ENCODE measurements at regions not wholly inside any gene's neighbourhood (a gene's known extent, or its start where the extent isn't known, plus 50 kb on each side); places are given as distances from the start of the nearest gene placed in this dataset.

- H3K27me3 ChIP-seq (ENCODE audit: low read depth): no peaks in the 10 kb centered on the region
- peaks cover 4% of the 10 kb centered on the region for H3K4me1 ChIP-seq
- intact Hi-C loops (cut with micrococcal nuclease): no loop called here
- H3K4me3 ChIP-seq: no peak overlapping the region
- H3K27ac ChIP-seq (replicated peaks): no peak overlapping the region
- TF ChIP-seq, protein P1, sequence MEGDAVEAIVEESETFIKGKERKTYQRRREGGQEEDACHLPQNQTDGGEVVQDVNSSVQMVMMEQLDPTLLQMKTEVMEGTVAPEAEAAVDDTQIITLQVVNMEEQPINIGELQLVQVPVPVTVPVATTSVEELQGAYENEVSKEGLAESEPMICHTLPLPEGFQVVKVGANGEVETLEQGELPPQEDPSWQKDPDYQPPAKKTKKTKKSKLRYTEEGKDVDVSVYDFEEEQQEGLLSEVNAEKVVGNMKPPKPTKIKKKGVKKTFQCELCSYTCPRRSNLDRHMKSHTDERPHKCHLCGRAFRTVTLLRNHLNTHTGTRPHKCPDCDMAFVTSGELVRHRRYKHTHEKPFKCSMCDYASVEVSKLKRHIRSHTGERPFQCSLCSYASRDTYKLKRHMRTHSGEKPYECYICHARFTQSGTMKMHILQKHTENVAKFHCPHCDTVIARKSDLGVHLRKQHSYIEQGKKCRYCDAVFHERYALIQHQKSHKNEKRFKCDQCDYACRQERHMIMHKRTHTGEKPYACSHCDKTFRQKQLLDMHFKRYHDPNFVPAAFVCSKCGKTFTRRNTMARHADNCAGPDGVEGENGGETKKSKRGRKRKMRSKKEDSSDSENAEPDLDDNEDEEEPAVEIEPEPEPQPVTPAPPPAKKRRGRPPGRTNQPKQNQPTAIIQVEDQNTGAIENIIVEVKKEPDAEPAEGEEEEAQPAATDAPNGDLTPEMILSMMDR (IDR thresholded peaks at IDR 0.05; ENCODE audit: borderline replicate concordance): no peak
- no peaks in the 10 kb centered on the region for H3K36me3 ChIP-seq
- no peaks in the 10 kb centered on the region for H3K9me3 ChIP-seq (replicated peaks)
- DNase-seq: no peak
Observed at GRCh38 chr5:58013542-58014258, 446.2 kb downstream of the PLK2 start.

- no peaks in the 10 kb centered on the region for H3K9me3 ChIP-seq (replicated peaks)
- no peaks in the 10 kb centered on the region for H3K27me3 ChIP-seq (ENCODE audit: low read depth)
- no peak for DNase-seq
- no peak overlapping the region for H3K27ac ChIP-seq (replicated peaks)
- no peak overlapping the region for H3K4me3 ChIP-seq
- H3K36me3 ChIP-seq: no peaks in the 10 kb centered on the region
- TF ChIP-seq, protein P1 (IDR thresholded peaks at IDR 0.05; ENCODE audit: borderline replicate concordance): no peak
- no peaks in the 10 kb centered on the region for H3K4me1 ChIP-seq
- intact Hi-C loops (cut with micrococcal nuclease): no loop called here
Observed at GRCh38 chr5:58012801-58013315, 447.0 kb downstream of the PLK2 start.

DNA sequence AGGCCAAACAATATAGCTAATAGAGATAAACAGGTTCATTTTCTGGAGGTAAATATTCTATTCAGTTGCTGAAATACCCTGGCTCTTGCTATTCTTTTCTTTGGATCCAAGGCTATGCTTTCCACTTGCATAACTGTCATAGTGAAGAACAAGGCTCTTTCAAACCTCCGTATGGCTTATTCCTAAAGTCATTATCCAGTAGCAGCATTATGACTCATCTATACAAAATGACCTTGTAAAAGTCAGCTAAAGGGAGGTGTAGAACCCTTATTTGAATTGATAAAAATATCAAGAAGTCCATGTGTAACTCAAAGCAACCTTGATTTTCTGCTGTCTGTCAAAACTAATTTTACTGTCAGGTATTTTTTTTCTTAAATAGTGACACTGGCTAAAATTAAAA is 447.8 kb downstream of the PLK2 start:
- TF ChIP-seq, protein P1 (IDR thresholded peaks at IDR 0.05; ENCODE audit: borderline replicate concordance): no peak
- no peaks in the 10 kb centered on the region for H3K27me3 ChIP-seq (ENCODE audit: low read depth)
- no peaks in the 10 kb centered on the region for H3K36me3 ChIP-seq
- no peak overlapping the region for H3K27ac ChIP-seq (replicated peaks)
- no peaks in the 10 kb centered on the region for H3K9me3 ChIP-seq (replicated peaks)
- H3K4me3 ChIP-seq: no peak overlapping the region
- no peak for DNase-seq
- H3K4me1 ChIP-seq: no peaks in the 10 kb centered on the region
- intact Hi-C loops (cut with micrococcal nuclease): no loop called here

GRCh38 chr5:58011301-58011700 is 448.6 kb downstream of the PLK2 start:
- intact Hi-C loops (cut with micrococcal nuclease): no loop called here
- Histone ChIP-seq H3K36me3 (no peaks in the 10 kb centered on the region), H3K27me3 (ENCODE audit: low read depth) (no peaks in the 10 kb centered on the region), H3K9me3 (replicated peaks) (no peaks in the 10 kb centered on the region), H3K4me1 (no peaks in the 10 kb centered on the region), H3K4me3 (no peak overlapping the region), H3K27ac (replicated peaks) (no peak overlapping the region)
- TF ChIP-seq, protein P1 (IDR thresholded peaks at IDR 0.05; ENCODE audit: borderline replicate concordance): no peak
- DNase-seq: no peak

GRCh38 chr5:58009754-58010153 is 450.1 kb downstream of the PLK2 start:
- intact Hi-C loops (cut with micrococcal nuclease): no loop called here
- H3K27me3 ChIP-seq (ENCODE audit: low read depth): no peaks in the 10 kb centered on the region
- no peaks in the 10 kb centered on the region for H3K4me1 ChIP-seq
- no peaks in the 10 kb centered on the region for H3K36me3 ChIP-seq
- no peak overlapping the region for H3K27ac ChIP-seq (replicated peaks)
- TF ChIP-seq, protein P1 (IDR thresholded peaks at IDR 0.05; ENCODE audit: borderline replicate concordance): no peak
- DNase-seq: no peak
- H3K9me3 ChIP-seq (replicated peaks): no peaks in the 10 kb centered on the region
- no peak overlapping the region for H3K4me3 ChIP-seq
